ENCODE measurements at regions not wholly inside any gene's neighbourhood (a gene's known extent, or its start where the extent isn't known, plus 50 kb on each side); places are given as distances from the start of the nearest gene placed in this dataset.

DNA sequence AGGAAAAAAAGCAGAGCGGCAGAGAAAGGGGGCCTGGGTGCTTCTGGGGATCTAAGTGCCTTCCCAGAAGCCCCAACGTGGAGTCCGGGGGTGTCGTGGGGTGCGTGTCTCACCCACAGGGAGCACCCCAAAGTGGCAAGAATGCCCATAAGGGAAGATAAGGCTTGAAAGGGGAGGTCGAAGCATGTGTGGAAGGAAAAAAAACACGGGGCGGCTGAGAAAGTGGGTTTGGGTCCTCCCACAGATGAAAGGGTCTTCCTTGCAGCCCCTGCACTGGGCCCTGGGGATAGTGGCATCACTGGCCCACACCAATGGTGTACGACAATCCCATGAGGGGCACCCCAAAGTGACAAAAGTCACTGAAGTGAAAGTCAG lies 275.5 kb downstream of the ALG10 start:
- no peak for DNase-seq
- POLR2A ChIA-PET, result no interaction called here
- H3K27ac Mint-ChIP-seq, result no peak overlapping the region
- H3K4me1 Mint-ChIP-seq (ENCODE audit: low read depth), result no peaks in the 10 kb centered on the region
- peaks cover 57% of the 10 kb centered on the region for H3K9me3 Mint-ChIP-seq
- peaks cover 4% of the 10 kb centered on the region for H3K36me3 Mint-ChIP-seq
- intact Hi-C loops (cut with micrococcal nuclease), result no loop called here
- CTCF ChIA-PET, result no interaction called here
- no peaks in the 10 kb centered on the region for H3K27me3 Mint-ChIP-seq
- no peak overlapping the region for H3K4me3 Mint-ChIP-seq

DNA sequence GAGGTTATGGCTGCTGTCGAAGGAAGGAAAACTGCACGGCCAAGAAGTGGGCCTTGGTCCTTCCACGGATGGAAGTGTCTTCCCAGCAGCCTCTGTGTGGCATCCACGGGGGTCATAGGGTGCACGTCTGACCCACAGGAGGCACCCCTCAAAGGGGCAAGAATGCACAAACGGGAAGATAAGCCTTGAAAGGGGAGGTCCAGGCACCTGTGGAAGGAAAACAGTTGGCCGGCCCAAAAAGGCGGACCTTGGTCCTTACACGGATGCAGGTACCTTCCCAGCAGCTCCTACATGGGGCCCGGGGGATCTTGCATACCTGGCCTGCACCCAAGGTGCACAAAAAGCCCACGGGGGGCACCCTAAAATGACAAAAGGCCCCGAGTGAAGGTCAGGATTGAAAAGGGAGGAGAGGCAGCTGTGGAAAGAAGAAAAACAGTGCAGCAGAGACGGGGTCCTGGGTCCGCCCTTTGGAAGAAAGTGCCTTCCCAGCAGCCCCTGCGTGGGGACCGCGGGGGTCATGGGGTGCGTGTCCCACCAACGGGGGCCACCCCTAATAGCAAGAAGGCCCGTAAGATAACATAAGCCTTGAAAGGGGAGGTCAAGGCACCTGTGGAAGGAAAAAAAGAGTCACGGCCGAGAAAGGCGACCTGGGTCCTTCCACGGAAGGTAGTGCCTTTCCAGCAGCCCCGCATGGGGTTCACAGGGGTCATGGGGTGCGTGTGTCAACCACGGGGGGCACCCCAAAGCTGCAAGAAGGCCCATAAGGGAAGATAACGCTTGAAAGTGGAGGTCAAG lies 276.1 kb downstream of the ALG10 start:
- CTCF ChIA-PET, result no interaction called here
- peaks cover 4% of the 10 kb centered on the region for H3K36me3 Mint-ChIP-seq
- no peak overlapping the region for H3K27ac Mint-ChIP-seq
- H3K4me3 Mint-ChIP-seq, result no peak overlapping the region
- POLR2A ChIA-PET, result no interaction called here
- no peak for DNase-seq
- intact Hi-C loops (cut with micrococcal nuclease), result no loop called here
- H3K27me3 Mint-ChIP-seq, result no peaks in the 10 kb centered on the region
- H3K4me1 Mint-ChIP-seq (ENCODE audit: low read depth), result no peaks in the 10 kb centered on the region
- H3K9me3 Mint-ChIP-seq, result peaks cover 61% of the 10 kb centered on the region

DNA sequence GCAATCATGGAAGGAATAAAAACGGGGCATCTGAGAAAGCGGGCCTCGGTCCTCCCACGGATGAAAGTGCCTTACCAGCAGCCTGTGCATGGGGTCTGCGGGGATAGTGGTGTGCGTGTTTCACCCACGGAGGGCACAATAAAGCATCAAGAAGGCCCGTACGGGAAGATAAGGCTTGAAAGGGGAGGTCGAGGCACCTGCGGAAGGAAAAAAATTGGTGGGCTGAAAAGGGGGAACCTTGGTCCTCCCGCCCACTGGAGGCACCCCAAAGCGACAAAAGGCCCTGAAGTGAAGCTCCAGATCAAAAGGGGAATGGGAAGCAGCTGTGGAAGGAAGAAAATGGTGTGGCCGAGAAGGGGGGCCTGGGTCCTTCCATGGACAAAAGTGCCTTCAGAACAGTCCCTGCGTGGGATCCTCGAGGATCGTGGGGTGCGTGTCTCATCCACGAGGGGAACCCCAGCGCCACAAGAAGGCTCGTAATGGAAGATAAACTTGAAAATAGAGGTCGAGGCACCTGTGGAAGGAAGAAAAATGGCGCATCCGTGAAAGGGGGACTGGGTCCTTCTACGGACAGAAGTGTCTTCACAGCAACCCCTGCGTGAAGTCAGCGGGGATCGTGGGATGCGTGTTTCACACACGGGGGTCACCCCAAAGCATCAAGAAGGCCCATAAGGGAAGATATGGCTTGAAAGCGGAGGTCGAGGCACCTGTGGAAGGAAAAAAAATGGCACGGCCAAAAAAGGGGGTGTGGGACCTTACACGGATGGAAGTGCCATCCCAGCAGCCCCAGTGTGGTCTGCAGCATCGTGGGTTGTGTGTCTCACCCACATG lies 276.9 kb downstream of the ALG10 start:
- POLR2A ChIA-PET, result no interaction called here
- CTCF ChIA-PET, result no interaction called here
- H3K27ac Mint-ChIP-seq, result no peak overlapping the region
- no peak for DNase-seq
- intact Hi-C loops (cut with micrococcal nuclease), result no loop called here
- no peak overlapping the region for H3K4me3 Mint-ChIP-seq
- no peaks in the 10 kb centered on the region for H3K4me1 Mint-ChIP-seq (ENCODE audit: low read depth)
- peaks cover 4% of the 10 kb centered on the region for H3K36me3 Mint-ChIP-seq
- peaks cover 67% of the 10 kb centered on the region for H3K9me3 Mint-ChIP-seq
- H3K27me3 Mint-ChIP-seq, result no peaks in the 10 kb centered on the region

DNA sequence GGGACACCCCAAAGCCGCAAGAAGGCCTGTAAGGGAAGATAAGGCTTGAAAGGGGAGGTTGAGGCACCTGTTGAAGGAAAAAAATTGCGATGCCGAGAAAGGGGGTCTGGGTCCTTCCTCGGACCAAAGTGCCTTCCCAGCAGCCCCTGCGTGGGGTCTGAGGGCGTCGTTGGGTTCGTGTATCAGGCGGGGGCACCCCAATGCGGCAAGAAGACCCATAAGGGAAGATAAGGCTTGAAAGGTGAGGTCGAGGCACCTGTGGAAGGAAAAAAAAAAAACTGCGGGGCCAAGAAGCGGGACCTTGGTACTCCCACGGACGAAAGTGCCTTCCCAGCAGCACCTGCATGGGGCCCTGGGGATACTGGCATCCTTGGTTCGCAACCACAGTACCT lies 277.5 kb downstream of the ALG10 start:
- H3K27me3 Mint-ChIP-seq, result no peaks in the 10 kb centered on the region
- H3K9me3 Mint-ChIP-seq, result peaks cover 71% of the 10 kb centered on the region
- intact Hi-C loops (cut with micrococcal nuclease), result no loop called here

DNA sequence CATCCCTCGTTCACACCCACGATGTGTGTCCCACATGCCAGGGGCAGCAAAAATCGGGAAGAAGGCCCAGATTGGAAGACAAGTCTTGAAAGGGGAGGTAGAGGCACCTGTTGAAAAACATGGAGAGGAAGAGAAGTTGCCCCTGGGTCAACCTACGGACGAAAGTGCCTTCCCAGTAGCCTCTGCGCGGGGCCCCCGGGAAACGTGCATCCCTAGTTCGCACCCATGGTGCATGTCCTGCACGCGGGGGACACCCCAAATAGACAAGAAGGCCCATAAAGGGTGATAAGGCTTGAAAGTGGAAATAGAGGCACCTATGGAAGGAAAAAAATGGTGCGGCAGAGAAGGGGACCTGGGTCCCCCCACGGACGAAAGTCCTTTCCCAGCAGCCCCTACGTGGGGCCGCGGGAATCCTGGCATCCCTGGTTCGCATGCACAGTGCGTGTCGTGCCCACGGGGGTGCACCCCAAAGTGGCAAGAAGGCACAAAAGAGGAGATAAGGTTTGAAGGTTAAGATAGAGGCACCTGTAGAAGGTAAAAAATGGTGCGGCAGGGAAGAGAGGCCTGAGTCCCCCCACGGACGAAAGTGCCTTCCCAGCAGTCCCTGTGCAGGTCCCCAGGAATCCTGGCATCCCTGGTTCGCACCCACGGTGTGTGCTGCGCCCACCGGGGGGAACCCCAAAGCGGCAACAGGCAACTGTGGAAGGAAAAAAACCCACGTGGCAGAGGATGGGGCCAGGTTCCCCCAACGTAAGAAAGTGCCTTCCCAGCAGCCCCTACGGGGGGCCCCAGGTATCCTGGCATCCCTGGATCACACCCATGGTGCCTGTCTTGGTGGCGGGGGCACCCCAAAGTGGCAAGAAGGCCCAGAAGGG lies 278.3 kb downstream of the ALG10 start:
- Mint-ChIP-seq H3K4me3 (no peak overlapping the region), H3K9me3 (peaks cover 74% of the 10 kb centered on the region), H3K36me3 (peaks cover 2% of the 10 kb centered on the region), H3K27me3 (no peaks in the 10 kb centered on the region), H3K27ac (no peak overlapping the region), H3K4me1 (ENCODE audit: low read depth) (no peaks in the 10 kb centered on the region)
- intact Hi-C loops (cut with micrococcal nuclease), result no loop called here
- no peak for DNase-seq
- CTCF ChIA-PET, result no interaction called here
- POLR2A ChIA-PET, result no interaction called here

More for the DNA sequence above, 277.5 kb downstream of the ALG10 start:
- no peaks in the 10 kb centered on the region for H3K4me1 Mint-ChIP-seq (ENCODE audit: low read depth)
- POLR2A ChIA-PET, result no interaction called here
- no peak overlapping the region for H3K4me3 Mint-ChIP-seq
- no peak overlapping the region for H3K27ac Mint-ChIP-seq
- peaks cover 4% of the 10 kb centered on the region for H3K36me3 Mint-ChIP-seq
- no peak for DNase-seq
- CTCF ChIA-PET, result no interaction called here

DNA sequence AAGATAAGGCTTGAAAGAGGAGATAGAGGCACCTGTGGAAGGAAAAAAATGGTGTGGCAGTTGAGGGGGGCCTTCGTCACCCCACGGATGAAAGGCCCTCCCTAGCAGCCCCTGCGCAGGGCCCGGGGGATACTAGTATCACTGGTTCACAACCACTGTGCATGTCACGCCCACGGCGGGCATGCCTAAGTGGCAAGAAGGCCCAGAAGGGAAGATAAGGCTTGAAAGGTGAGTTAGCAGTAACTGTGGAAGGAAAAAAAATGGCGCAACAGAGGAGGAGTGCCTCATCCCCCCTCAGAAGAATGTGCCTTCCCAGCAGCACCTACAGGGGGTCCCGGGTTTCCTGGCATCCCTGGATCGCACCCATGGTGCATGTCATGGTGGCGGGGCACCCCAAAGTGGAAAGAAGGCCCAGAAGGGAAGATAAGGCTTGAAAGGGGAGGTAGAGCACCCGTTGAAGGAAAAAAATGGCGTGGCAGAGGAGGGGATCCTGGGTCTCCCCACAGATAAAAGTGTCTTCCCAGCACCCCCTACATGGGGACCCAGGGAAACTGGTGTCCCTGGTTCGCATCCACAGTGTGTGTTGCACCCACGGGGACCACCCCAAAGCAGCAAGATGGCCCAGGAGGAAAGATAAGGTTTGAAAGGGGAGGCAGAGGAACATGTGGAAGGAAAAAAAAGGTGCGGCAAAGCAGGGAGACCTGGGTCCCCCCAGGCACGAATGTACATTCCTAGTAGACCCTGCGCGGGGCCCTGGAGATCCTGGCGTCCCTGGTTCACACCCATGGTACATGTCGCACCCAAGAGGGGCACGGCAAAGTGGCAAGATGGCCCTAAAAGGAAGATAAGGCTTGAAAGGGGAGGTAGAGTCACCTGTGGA lies 279.2 kb downstream of the ALG10 start:
- no peak for DNase-seq
- POLR2A ChIA-PET, result no interaction called here

DNA sequence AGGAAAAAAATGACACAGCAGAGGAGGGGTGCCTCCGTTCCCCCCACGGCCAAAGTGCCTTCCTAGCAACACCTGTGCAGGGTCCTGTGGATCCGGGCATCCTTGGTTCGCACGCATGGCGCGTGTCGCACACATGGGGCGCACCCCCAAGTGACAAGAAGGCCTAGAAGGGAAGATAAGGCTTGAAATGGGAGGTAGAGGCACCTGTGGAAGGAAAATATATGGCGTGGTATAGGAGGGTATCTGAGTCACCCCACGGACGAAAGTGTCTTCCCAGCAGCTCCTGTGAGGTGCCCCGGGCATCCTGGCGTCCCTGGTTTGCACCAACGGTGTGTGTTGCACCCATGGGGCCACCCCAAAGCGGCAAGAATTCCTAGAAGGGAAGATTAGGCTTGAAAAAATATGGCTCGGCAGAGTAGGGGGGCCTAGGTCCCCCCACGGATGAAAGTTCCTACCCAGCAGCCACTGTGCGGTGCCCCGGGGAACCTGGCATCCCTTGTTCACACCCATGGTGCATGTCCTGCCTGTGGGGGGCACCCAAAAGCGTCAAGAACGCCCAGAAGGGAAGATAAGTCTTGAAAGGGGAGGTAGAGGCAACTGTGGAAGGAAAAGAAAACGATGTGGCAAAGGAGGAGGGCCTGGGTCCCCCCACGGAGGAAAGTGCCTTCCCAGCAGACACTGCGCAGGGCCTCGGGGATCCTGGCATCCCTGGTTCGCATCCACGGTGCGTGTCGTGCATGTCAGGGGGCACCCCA lies 280.0 kb downstream of the ALG10 start:
- Mint-ChIP-seq H3K36me3 (peaks cover 4% of the 10 kb centered on the region), H3K27ac (no peak overlapping the region), H3K4me1 (ENCODE audit: low read depth) (no peaks in the 10 kb centered on the region), H3K9me3 (peaks cover 80% of the 10 kb centered on the region), H3K27me3 (no peaks in the 10 kb centered on the region), H3K4me3 (no peak overlapping the region)
- POLR2A ChIA-PET, result no interaction called here
- intact Hi-C loops (cut with micrococcal nuclease), result no loop called here
- no peak for DNase-seq
- CTCF ChIA-PET, result no interaction called here

More for the DNA sequence above, 279.2 kb downstream of the ALG10 start:
- intact Hi-C loops (cut with micrococcal nuclease), result no loop called here
- Mint-ChIP-seq H3K36me3 (peaks cover 4% of the 10 kb centered on the region), H3K4me3 (no peak overlapping the region), H3K27me3 (no peaks in the 10 kb centered on the region), H3K4me1 (ENCODE audit: low read depth) (no peaks in the 10 kb centered on the region), H3K27ac (no peak overlapping the region), H3K9me3 (peaks cover 75% of the 10 kb centered on the region)
- CTCF ChIA-PET, result no interaction called here

DNA sequence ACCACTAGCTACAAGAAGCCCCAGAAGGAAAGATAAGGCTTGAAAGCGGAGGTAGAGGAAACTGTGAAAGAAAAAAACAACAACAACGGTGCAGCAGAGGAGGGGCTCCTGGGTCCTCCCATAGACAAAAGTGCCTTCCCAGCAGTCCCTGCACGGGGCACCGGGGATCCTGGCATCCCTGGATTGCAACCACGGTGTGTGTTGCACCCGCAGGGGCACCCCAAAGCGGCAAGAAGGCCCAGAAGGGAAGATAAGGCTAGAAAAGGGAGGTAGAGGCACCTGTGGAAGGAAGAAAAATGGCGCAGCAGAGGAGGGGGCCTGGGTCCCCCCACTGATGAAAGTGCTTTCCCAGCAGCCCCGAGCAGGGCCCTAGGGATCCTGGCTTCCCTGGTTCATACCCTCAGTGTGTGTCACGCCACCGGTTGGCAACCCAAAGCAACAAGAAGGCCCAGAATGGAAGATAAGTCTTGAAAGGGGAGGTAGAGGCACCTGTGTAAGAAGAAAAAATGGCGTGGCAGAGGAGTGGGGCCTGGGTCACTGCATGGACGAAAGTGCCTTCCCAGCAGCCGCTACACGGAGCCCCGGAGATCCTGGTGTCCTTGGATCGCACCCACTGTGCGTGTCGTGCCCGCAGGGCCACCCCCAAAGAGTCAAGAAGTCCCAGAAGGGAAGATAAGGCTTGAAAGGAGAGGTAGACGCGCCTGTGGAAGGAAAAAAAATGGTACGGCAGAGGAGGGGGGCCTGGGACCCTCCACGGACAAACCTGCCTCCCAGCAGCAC lies 281.0 kb downstream of the ALG10 start:
- Mint-ChIP-seq H3K4me1 (ENCODE audit: low read depth) (no peaks in the 10 kb centered on the region), H3K4me3 (no peak overlapping the region), H3K9me3 (peaks cover 86% of the 10 kb centered on the region), H3K27ac (no peak overlapping the region), H3K36me3 (peaks cover 4% of the 10 kb centered on the region), H3K27me3 (no peaks in the 10 kb centered on the region)
- no peak for DNase-seq
- ChIA-PET POLR2A (no interaction called here), CTCF (no interaction called here)
- intact Hi-C loops (cut with micrococcal nuclease), result no loop called here

DNA sequence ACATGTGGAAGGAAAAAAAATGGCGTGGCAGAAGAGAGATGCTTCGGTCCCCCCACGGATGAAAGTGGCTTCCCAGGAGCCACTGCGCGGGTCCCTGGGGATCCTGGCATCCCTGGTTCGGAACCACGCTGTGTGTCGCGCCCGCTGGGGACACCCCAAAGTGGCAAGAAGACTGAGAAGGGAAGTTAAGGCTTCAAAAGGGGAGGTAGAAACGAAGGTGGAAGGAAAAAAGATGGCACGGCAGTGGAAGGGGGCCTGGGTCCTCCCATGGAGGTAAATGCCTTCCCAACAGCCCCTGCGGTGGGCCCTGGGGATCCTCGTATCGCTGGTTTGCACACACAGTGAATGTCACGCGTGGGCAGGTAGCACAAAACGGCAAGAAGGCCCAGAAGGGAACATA lies 281.7 kb downstream of the ALG10 start:
- no peak overlapping the region for H3K4me3 Mint-ChIP-seq
- no peak for DNase-seq
- CTCF ChIA-PET, result no interaction called here
- no peaks in the 10 kb centered on the region for H3K27me3 Mint-ChIP-seq
- peaks cover 4% of the 10 kb centered on the region for H3K36me3 Mint-ChIP-seq
- POLR2A ChIA-PET, result no interaction called here
- H3K4me1 Mint-ChIP-seq (ENCODE audit: low read depth), result no peaks in the 10 kb centered on the region
- intact Hi-C loops (cut with micrococcal nuclease), result no loop called here
- H3K27ac Mint-ChIP-seq, result no peak overlapping the region
- H3K9me3 Mint-ChIP-seq, result peaks cover 83% of the 10 kb centered on the region

DNA sequence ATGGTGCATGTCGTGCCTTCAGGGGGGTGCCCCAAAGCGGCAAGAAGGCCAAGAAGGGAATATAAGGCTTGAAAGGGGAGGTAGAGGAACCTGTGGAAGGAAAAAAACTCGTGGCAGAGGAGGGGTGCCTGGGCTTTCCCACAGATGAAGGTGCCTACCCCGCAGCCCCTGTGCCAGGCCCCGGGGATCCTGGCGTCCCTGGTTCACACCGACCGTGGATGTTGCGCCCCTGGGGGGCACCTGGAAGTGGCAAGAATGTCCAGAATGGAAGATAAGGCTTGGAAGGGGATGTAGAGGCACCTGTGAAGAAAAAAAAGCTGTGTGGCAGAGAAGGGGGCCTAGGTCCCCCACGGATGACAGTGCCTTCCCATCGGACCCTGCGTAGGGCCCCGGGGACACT lies 282.2 kb downstream of the ALG10 start:
- ChIA-PET POLR2A (no interaction called here), CTCF (no interaction called here)
- intact Hi-C loops (cut with micrococcal nuclease), result no loop called here
- Mint-ChIP-seq H3K4me1 (ENCODE audit: low read depth) (no peaks in the 10 kb centered on the region), H3K27ac (no peak overlapping the region), H3K27me3 (no peaks in the 10 kb centered on the region), H3K4me3 (no peak overlapping the region), H3K9me3 (peaks cover 83% of the 10 kb centered on the region), H3K36me3 (peaks cover 4% of the 10 kb centered on the region)
- DNase-seq, result no peak

DNA sequence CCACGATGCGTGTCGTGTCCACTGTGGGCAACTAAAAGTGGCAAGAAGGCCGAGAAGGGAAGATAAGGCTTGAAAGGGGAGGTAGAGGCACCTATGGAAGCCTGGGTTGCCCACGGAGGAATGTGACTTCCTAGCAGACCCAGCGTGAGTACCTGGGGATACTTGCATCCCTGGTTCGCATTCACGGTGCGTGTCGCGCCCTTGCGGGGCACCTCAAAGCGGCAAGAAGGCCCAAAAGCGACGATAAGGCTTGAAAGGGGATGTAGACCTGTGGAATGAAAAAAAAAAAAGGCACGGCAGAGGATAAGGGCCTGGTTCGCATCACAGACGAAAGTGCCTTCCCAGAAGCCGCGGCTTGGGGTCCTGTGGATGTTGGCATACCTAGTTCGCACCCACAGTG lies 282.9 kb downstream of the ALG10 start:
- no peaks in the 10 kb centered on the region for H3K27me3 Mint-ChIP-seq
- H3K4me3 Mint-ChIP-seq, result no peak overlapping the region
- no peaks in the 10 kb centered on the region for H3K4me1 Mint-ChIP-seq (ENCODE audit: low read depth)
- H3K27ac Mint-ChIP-seq, result no peak overlapping the region
- intact Hi-C loops (cut with micrococcal nuclease), result no loop called here
- no peak for DNase-seq
- POLR2A ChIA-PET, result no interaction called here
- CTCF ChIA-PET, result no interaction called here
- H3K36me3 Mint-ChIP-seq, result peaks cover 2% of the 10 kb centered on the region
- H3K9me3 Mint-ChIP-seq, result peaks cover 78% of the 10 kb centered on the region

All from activated CD4-positive, alpha-beta memory T cell treated with anti-CD3 and anti-CD28 coated beads for 36 hours (primary cell).